RKO (cell line): ENCODE measurements at regions not wholly inside any gene's neighbourhood (a gene's known extent, or its start where the extent isn't known, plus 50 kb on each side); places are given as distances from the start of the nearest gene placed in this dataset.

Source experiments
- DNase-seq: peaks from one replicate; pipeline ENCODE4 v3.0.0-alpha.2; 2016; ENCODE audit warnings: low spot score

- no peak for DNase-seq
These were observed 180.6 kb upstream of the CDH8 start for GRCh38 chr16:62216837-62217236.

GRCh38 chr16:62213763-62214162, 177.5 kb upstream of the CDH8 start:
- no peak for DNase-seq

DNA sequence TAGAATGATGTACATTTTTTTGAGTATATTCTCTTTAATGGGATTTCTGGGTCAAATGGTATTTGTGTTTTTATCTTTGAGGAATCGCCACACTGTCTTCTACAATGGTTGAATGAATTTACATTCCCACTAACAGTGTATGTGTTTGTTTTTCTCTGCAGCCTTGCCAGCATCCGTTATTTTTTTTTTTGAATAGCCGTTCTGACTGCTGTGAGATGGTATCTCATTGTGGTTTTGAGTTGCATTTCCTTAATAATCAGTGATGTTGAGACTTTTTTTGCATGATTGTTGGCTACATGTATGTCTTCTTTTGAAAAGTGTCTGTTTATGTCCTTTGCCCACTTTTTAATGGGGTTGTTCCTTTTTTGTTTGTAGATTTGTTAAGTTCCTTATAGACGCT, 172.7 kb upstream of the CDH8 start:
- no peak for DNase-seq

- DNase-seq, result no peak
These were observed 169.2 kb upstream of the CDH8 start for GRCh38 chr16:62205459-62205858.

- DNase-seq, result no peak
These were observed 165.7 kb upstream of the CDH8 start for GRCh38 chr16:62201911-62202310.

DNA sequence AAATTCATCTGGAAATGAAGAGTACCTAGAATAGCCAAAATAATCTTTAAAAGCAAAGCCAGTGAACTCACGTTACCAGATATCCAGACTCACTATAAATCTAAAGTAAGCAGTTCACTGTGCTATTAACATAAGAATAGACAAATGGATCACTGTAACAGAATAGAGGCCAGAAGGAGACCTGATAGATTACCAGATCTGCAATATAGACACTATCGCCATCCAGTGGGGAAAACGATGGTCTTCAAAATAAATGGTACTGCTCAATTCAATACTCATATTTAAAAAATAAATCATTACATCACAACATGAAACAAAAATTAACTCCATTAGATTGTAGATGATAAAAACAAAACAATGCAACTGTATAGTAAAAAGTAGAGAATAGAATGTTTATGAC, 158.6 kb upstream of the CDH8 start:
- peak; percentile 2 for DNase-seq

DNA sequence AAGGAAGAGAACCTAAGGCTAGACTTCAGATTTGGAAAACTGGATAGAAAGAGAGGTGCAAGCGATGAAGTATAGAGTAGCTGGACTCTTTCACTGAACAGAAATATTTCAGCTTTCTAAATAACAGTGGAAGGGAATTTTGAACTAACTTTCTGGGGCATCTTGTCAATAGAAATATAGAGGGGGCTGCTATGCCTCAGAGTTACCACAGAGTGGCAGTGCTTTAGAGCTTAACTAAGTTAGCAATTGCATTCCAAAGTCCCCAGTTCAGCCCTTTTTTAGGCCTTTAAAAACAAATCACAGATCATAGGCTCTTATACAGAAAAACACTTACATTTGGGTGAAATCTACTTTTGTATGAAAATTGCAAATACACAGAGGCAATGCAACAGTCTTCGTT, 154.2 kb upstream of the CDH8 start:
- peak; percentile 48 for DNase-seq

DNA sequence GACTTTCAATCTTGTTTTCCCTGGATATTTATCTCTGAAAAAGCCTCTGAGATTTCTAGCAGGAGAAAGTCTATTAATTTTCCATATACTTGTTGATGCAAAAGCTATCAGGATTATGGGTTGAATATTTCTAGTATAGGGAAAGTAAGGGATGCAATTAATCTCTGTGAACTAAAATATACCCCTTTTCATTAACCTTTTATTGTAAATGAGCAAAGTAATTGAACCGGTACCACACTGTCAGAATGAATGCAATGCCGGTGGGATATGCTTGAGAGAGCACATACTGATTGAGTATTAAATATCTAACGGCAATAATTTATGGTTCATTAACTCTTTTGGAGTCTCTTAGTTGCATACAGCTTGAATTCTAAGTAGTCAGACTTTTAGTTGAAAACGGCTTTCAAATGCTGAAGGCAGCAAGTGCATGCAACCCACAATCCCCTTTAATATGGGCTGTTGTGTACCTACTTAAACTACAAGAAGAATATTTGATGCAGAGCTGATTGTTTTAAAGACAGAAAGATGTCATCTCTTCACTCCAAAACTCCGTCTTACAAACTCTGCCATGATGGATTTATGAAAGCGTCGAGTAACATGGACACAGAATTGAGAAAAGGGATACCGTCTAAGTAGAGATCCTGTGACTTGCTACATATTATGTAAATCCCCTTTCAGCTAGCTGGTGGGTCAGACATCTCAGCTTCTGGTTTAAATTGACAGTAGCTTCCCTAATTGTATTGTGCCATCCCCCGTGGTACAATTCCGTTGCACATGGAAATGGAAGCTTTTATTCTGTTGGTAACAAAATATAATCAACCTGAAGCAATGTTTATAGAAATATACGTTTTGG, 141.3 kb upstream of the CDH8 start:
- no peak for DNase-seq

GRCh38 chr16:62170642-62171041, 134.4 kb upstream of the CDH8 start:
- DNase-seq, result no peak

- no peak for DNase-seq
These were observed 131.3 kb upstream of the CDH8 start for GRCh38 chr16:62167551-62167950.

DNA sequence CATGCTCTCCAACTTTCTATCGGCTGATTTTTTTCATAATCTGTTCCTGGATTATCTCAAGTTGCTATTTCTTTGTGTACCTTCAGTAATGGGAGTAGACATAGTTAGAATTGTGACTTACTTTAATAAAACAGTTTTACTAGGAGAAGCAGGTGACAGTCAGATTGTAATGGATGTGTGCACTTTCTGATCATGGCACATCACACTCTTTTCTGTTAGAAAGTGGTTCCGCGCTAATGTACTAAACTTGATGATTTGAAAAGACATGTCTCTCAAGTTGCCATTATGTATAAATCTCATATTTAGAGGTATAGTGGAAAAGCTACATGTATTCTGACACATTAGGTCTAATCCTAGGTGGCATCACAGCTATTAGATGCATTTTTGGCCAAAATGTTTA, 121.3 kb upstream of the CDH8 start:
- no peak for DNase-seq

- no peak for DNase-seq
These were observed 120.7 kb upstream of the CDH8 start for GRCh38 chr16:62156971-62157370.

DNA sequence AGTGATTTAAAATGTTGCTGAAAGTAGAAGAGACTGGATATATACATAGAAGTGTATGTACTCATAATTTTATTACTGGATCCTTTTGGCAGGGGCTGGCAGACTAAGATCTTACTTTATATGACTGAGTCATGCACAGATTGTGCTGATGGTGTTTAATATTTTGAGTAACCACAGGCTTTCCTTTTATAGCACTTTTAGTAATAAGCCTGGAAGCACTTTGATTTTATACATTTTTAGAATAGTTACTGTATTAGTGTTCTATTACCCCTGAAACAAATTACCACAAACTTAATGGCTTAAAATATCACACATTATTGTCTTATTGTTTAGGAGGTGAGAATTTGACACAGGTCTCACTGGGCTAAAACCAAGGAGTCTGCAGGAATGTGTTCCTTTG, 113.4 kb upstream of the CDH8 start:
- DNase-seq, result no peak

- DNase-seq, result no peak
These were observed 101.8 kb upstream of the CDH8 start for GRCh38 chr16:62137996-62138395.

GRCh38 chr16:62135911-62136310, 99.7 kb upstream of the CDH8 start:
- DNase-seq, result no peak

DNA sequence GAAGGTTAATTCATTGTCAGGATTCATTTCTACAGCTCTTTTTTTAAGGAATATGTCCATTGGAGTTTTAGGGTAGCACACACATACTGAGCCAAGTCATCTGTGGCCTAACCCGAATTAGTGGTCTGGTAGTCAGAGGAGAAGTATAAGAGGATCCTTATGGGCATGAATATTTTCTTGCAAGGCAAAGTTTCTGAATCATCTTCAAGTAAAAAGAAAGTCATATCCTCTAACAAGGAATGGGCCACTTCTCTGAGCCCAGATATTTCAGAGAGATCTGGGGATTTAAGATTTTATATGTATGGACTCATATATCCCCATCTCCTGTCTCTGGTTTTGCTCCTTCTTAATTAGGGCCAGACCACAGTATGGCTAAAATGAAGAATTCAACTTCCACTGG, 99.2 kb upstream of the CDH8 start:
- DNase-seq, result no peak

DNA sequence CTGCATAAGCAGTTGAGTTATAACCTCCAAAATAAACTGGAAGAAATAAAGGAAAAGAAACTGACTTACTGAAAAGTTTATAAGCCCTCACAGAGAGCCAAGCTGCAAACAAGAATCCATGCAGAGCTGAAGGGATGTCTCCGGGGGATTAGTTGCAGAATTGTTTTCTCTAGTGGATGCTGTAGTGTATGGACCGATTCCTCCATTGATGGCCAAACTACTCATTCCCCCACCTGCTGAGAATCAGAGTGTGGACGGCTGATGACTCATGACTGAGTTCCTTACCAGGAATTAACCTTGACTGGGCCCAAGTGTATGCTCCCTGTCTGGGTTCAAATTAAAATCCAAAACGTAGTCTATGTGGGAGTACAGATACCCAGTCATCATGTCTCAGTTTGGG, 93.9 kb upstream of the CDH8 start:
- no peak for DNase-seq

- DNase-seq, result no peak
These were observed 69.0 kb upstream of the CDH8 start for GRCh38 chr16:62105244-62105643.

DNA sequence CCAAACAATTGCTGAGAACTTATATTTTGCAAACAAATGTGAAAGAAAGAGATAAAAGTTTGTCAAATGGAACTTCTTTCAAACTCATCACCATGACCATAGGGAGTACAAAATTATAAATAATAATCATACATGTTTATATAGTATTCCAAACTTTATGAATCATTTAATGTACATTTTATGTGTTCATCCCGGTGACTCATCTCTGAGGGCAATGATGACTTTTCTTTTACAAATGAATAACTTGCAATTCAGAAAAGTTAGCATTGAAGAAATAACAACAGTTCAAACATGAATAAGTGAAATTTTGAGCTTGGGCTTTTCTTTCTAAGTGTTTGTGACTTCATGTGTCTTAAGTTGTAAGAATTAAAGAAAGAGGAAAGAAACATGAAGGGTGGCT, 66.3 kb upstream of the CDH8 start:
- no peak for DNase-seq

DNA sequence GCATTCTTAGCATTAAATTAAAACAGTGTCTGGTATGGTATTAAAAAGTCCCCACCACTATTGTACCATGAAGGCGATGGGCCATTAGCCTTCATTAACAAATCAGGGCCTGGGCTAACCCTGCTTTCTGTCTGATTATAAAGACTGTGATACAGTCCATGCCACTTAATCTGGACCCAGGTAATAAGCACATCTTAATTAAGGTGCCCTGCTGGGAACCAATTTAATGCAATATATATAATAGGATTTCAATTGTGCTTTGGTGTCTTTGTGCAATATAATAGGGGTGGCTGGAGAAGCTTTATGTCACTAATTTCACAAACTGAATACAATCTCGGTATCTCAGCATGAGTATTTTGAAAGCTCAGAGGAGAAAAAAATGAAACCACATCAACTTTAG, 64.4 kb upstream of the CDH8 start:
- DNase-seq, result no peak

- DNase-seq, result no peak
These were observed 53.5 kb upstream of the CDH8 start for GRCh38 chr16:62089715-62090114.

DNA sequence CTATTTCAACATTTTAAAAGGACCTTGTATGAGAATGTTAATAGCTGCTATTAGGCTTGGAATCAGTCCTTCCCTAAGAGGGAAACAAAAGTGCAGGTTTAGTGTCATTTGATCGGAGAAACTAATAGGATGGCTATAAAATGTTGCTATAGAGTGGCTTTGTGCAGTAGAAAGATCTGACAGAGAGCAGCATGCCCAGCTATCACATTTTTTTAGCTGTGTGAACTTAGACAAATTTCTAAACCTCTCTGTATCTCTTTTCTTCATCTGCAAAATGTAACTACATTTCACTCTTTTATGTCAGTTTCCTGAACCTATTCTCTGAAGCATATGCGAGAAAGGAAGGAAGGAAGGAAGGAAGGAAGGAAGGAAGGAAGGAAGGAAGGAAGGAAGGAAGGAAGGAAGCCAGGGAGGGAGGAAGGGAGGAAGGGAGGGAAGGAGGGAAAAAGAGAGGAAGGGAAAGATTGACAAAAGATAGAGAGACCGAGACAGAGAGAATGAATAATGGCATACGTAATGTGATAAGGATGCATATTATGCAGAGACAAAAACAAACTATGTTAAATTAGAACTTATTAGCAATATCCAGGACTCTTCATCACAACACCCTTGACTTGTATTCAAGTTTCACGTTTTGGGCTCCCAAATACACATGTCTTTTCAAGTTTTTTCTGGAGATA, 52.6 kb upstream of the CDH8 start:
- no peak for DNase-seq
